ENCODE measurements at regions not wholly inside any gene's neighbourhood (a gene's known extent, or its start where the extent isn't known, plus 50 kb on each side); places are given as distances from the start of the nearest gene placed in this dataset.

DNA sequence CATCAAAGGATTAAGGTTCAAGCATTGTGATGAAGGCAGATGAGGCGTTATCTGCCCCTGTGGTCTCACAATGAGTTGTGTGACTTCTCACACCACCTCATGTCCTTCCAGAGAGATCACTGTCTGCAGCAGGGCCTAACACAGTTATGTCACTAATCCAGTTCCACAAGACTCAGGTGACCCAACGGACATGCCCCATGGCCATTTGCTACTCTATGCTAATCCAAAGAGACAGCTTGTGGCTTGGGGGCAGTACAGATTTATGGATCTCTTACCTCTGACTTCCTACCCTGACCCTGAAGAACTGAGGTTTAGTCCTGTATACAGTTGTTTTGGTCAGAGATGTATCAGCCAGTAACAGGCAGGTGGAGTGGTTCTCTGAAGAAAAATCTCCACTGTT lies 147.1 kb downstream of the GLUL start:
- CTCF ChIA-PET = no interaction called here
- H3K4me2 ChIP-seq (replicated peaks; ENCODE audit: low read depth, low read length, poor library complexity, severe bottlenecking) = no peak overlapping the region
- no peaks in the 10 kb centered on the region for H3K9me3 Mint-ChIP-seq (ENCODE audit: insufficient read depth)
- WGBS (ENCODE audit: insufficient coverage) = no CpG with 5 or more reads among the region's 2 CpGs
- no peak for DNase-seq
- H3K4me3 ChIP-seq (ENCODE audit: control extremely low read depth in 1 of 5, extremely low read depth in 1 of 5, insufficient read depth in 1 of 5, low read depth in 2 of 5, low read length in 4 of 5) = no peak overlapping the region
- H3K27ac Mint-ChIP-seq = no peak overlapping the region
- POLR2A ChIA-PET = no interaction called here
- H3K79me2 ChIP-seq (ENCODE audit: control insufficient read depth, insufficient read depth, low read length) = no peaks in the 10 kb centered on the region
- no peak overlapping the region for H3K4me3 Mint-ChIP-seq
- no peaks in the 10 kb centered on the region for H4K20me1 ChIP-seq (ENCODE audit: control insufficient read depth, insufficient read depth, low read length, poor library complexity, severe bottlenecking)
- ATAC-seq (ENCODE audit: low read depth) = no peak
- H3K27ac ChIP-seq (ENCODE audit: low read length in 2 of 2) = no peak overlapping the region
- no peaks in the 10 kb centered on the region for H3K4me1 ChIP-seq (ENCODE audit: control insufficient read depth in 2 of 2, insufficient read depth in 2 of 2, low read length in 2 of 2)
- peaks cover 21% of the 10 kb centered on the region for H3K27me3 Mint-ChIP-seq
- H3K36me3 ChIP-seq (replicated peaks in 1 of 2; ENCODE audit: control extremely low read depth in 1 of 2, control insufficient read depth in 1 of 2, extremely low read depth in 1 of 2, insufficient read depth in 2 of 2, low read length in 1 of 2) = no peaks in the 10 kb centered on the region
- H3K9ac ChIP-seq (ENCODE audit: low read length) = no peak overlapping the region
- peaks cover 0 to 4% (median 0%) of the 10 kb centered on the region in 4 experiments for H3K27me3 ChIP-seq (replicated peaks in 1 of 4; ENCODE audit: control extremely low read depth in 1 of 4, control insufficient read depth in 3 of 4, insufficient read depth in 4 of 4, low read length in 3 of 4)
- H3K9me3 ChIP-seq (ENCODE audit: control extremely low read depth in 1 of 3, control insufficient read depth in 2 of 3, insufficient read depth in 1 of 3, low read length in 2 of 3) = no peaks in the 10 kb centered on the region
- no peaks in the 10 kb centered on the region for H3K4me1 Mint-ChIP-seq
- H2AFZ ChIP-seq (ENCODE audit: insufficient read depth, low read depth, low read length, poor library complexity, severe bottlenecking) = no peak overlapping the region
- intact Hi-C loops (cut with micrococcal nuclease) = no loop called here
- no peak for TF ChIP-seq EZH2 (IDR thresholded peaks at IDR 0.05; ENCODE audit: borderline replicate concordance, insufficient read depth, low read depth, low read length, poor library complexity, severe bottlenecking)

DNA sequence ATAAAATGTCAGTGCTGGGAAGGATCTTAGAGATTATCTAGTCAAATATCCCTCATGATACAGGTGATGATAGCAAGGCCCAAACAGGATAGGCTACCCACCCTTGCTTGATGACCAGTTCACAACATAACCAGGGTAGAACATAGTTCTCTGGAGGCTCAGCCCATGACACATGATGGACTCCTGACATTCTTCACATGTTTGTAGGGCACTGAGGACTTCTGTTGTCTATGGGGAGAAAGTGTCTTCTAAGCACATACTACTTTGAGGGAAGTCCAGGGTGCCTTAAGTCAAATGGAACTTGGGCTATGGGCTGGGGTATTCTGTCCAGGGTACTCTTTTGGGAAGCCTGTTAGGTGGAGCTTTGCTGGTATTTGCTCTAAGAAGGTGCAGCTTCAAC lies 148.9 kb downstream of the GLUL start:
- Histone ChIP-seq H3K4me2 (replicated peaks; ENCODE audit: low read depth, low read length, poor library complexity, severe bottlenecking) (no peak overlapping the region), H3K9ac (ENCODE audit: low read length) (no peak overlapping the region), H3K4me3 (ENCODE audit: control extremely low read depth in 1 of 5, extremely low read depth in 1 of 5, insufficient read depth in 1 of 5, low read depth in 2 of 5, low read length in 4 of 5) (no peak overlapping the region), H4K20me1 (ENCODE audit: control insufficient read depth, insufficient read depth, low read length, poor library complexity, severe bottlenecking) (no peaks in the 10 kb centered on the region), H3K9me3 (ENCODE audit: control extremely low read depth in 1 of 3, control insufficient read depth in 2 of 3, insufficient read depth in 1 of 3, low read length in 2 of 3) (no peaks in the 10 kb centered on the region), H2AFZ (ENCODE audit: insufficient read depth, low read depth, low read length, poor library complexity, severe bottlenecking) (no peak overlapping the region), H3K79me2 (ENCODE audit: control insufficient read depth, insufficient read depth, low read length) (no peaks in the 10 kb centered on the region), H3K27ac (ENCODE audit: low read length in 2 of 2) (no peak overlapping the region), H3K36me3 (replicated peaks in 1 of 2; ENCODE audit: control extremely low read depth in 1 of 2, control insufficient read depth in 1 of 2, extremely low read depth in 1 of 2, insufficient read depth in 2 of 2, low read length in 1 of 2) (no peaks in the 10 kb centered on the region), H3K4me1 (ENCODE audit: control insufficient read depth in 2 of 2, insufficient read depth in 2 of 2, low read length in 2 of 2) (no peaks in the 10 kb centered on the region), H3K27me3 (replicated peaks in 1 of 4; ENCODE audit: control extremely low read depth in 1 of 4, control insufficient read depth in 3 of 4, insufficient read depth in 4 of 4, low read length in 3 of 4) (peaks cover 0 to 4% (median 0%) of the 10 kb centered on the region in 4 experiments)
- ATAC-seq (ENCODE audit: low read depth) (no peak), DNase-seq (no peak)
- Mint-ChIP-seq H3K4me1 (no peaks in the 10 kb centered on the region), H3K27ac (no peak overlapping the region), H3K4me3 (no peak overlapping the region), H3K27me3 (peaks cover 25% of the 10 kb centered on the region), H3K9me3 (ENCODE audit: insufficient read depth) (no peaks in the 10 kb centered on the region)
- ChIA-PET CTCF (no interaction called here), POLR2A (no interaction called here)
- intact Hi-C loops (cut with micrococcal nuclease) = no loop called here
- TF ChIP-seq, protein P1, sequence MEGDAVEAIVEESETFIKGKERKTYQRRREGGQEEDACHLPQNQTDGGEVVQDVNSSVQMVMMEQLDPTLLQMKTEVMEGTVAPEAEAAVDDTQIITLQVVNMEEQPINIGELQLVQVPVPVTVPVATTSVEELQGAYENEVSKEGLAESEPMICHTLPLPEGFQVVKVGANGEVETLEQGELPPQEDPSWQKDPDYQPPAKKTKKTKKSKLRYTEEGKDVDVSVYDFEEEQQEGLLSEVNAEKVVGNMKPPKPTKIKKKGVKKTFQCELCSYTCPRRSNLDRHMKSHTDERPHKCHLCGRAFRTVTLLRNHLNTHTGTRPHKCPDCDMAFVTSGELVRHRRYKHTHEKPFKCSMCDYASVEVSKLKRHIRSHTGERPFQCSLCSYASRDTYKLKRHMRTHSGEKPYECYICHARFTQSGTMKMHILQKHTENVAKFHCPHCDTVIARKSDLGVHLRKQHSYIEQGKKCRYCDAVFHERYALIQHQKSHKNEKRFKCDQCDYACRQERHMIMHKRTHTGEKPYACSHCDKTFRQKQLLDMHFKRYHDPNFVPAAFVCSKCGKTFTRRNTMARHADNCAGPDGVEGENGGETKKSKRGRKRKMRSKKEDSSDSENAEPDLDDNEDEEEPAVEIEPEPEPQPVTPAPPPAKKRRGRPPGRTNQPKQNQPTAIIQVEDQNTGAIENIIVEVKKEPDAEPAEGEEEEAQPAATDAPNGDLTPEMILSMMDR (IDR thresholded peaks at IDR 0.05) = no peak
- no peak for TF ChIP-seq EZH2 (IDR thresholded peaks at IDR 0.05; ENCODE audit: borderline replicate concordance, insufficient read depth, low read depth, low read length, poor library complexity, severe bottlenecking)

Measured in B cell (primary cell).